ENCODE measurements at regions not wholly inside any gene's neighbourhood (a gene's known extent, or its start where the extent isn't known, plus 50 kb on each side); places are given as distances from the start of the nearest gene placed in this dataset.
A peak's percentile ranks its signal among the peaks of the same experiment; 100 is the strongest.

DNA sequence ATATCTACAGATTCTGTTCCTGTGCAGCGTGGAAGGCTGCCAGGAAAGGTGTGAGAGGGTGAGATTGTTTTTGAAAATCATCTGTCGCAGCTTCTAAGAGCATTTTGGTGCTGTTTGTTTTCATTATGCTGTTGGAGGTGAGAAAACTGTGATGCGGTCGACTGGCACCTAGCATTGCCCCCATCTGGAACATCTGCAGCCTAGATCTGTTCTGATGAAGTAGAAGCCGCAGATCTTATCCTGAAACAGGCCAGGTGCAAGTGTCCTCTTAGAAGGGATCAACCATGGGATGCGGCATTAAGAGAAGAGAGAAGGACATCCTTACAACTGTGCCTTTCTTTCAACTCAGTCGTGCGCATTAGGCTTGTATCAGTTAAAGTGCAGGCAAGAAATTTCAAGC is 167.3 kb downstream of the CDH26 start:
- DNase-seq (ENCODE audit: low read depth in 1 of 2, low spot score in 1 of 2) = no peak

DNA sequence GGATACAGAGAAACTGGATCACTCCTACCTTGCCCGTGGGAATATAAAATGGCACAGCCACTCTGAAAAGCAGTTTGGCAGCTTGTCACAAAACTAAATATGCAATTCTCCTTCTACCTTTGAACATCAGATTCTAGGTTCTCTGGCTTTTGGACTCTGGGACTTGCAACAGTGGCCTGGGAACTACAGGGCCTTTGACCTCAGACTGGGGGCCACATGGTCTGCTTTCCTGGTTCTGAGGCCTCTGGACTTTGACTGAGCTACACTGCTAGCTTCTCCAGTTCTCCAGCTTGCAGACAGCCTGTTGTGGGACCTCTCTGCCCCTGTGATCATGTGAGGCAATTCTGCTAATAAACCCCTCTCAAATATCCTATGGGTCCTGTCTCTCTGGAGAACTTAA is 168.8 kb downstream of the CDH26 start:
- no peak for DNase-seq (ENCODE audit: low read depth in 1 of 2, low spot score in 1 of 2)

DNA sequence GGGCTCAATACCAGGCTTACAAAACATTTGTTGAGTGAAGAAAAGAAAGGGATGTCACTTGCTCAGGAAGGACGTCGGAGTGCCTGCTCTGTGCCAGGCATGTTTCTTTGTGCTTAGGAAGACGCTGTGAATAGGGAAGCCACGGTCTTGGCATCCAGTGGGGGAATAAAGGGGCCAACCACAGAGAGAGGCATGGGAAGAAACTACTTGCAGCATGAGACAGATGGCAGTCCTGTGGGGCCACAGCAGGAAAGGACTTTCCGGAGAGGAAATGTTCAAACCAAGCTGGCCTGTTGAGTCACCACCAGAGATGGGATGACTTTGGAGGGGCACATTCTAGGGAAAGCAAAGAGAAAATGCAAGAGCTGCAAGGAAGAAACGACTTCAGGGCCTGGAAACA is 173.2 kb downstream of the CDH26 start:
- no peak for DNase-seq (ENCODE audit: low read depth in 1 of 2, low spot score in 1 of 2)

DNA sequence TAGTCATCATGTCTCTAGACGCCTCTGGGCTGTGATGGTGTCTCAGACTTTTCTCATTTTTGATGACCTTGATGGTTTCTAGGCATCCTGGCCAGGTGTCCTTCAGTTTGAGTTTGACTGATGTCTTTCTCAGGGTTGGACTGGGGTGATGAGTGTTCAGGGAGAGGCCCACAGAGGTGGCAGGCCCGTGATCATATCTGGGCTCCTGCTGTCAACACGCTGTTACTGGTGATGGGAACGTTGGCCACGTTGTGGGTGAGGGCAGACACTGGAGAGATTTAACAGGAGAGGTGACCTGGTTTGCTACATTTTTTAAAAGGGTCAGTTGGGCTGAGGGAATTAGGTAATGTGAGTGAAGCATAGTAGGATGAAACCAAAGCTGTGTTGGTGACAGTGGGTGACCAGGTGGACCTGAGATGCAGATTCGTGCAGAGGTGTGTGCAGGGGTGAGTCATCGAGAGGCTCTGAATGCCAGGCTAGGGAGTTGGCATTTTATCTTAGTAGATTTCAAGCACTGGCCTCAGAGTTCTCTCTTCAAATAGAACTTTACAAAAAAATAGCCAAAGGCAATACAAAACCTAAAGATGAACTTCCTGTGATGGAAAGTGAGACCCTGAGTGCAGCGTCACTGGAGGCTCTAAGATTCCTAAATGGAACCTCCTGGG is 174.1 kb downstream of the CDH26 start:
- DNase-seq (ENCODE audit: low read depth in 1 of 2, low spot score in 1 of 2) = no peak

DNA sequence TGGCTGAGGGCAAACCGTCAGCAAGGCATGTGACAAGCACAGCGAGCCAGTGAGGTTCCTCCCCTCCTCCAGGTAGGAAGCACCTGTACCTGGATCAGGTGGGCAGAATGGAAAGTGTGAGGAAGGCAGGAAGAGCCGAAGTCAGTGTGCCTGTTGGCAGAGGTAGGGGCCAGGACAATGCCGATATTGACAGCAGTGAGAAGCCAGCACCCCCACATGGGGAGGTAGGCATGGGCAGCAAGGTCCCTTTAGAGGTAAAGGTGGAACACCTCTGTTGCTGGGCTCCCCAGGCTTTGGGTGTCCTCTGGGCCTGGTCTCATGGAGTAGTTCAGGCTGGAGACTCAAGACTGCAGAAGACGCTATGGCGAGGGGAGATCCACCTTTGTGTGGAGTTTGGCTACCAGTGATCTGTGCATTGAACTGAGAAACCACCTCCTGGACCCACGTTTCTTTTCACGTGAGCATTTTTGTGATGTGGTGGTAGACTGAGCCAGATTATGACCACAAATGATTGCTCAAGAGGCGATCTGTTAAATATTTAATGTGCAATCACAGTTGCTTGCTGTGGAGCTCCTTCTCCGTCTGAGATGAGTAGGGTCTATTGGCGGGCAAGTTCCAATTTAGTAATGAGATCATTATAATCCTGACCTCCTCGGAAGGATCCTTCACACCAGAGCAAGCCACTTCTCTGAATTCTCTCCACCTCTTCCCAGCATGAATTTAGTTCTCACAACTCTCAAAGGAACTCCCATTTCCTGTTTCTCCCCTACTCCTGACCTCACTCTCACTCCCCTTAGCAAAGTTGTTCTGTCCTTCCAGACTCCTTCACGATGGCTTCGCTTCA is 174.8 kb downstream of the CDH26 start:
- DNase-seq (ENCODE audit: low read depth in 1 of 2, low spot score in 1 of 2) = no peak

DNA sequence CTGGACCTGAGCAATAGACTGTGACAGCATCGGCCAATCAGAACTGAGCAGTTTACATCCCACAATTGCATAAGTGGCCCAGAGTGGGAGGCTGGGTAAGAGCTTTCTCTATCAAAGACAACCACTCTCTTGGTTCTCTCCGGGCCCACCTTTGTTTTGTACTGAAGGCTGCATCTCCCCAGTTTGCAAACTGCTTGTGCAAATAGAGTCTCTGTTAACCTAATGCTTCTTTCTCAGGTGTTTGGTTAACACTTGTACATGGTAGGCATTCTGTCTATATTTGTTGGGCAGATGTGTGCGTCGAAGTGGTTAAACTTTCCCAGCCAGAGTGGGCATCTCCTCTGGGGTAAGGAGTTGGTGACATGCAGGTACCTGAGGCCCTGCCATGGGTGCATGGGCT is 177.1 kb downstream of the CDH26 start:
- no peak for DNase-seq (ENCODE audit: low read depth in 1 of 2, low spot score in 1 of 2)

DNA sequence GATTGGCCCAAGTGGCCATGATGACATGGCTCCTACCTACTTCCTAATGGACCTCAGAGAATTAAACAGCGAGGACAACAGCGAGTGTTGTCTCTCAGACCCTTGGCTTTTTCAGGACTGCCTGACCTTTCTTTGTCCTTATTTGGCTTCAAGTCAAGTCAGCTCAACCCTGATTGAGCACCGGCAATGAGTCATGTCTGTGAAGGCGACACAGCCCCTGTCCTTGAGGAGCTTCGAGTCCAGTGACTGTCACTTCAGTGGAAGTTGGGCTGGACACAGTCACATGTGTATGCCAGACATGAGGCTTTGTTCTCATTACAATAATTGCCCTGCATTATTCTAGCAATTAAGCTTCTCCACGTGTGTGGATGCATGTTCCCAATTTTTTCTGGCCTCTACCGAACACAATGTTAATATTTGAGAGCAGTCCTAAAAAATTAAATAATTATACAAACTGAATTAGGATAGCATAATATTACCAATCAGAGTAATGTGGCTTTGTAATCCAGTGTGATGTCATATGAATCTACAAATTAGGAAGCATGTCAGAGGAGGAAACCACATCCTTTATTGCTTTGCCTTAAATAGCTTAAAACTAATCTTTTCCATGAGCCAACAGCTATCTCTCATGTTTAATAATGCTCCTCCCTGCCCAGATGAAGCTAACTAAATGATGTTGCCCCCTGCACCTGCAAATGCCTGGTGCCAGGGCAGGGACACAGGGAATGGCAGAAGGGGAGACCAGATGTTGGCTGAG is 178.6 kb downstream of the CDH26 start:
- no peak for DNase-seq (ENCODE audit: low read depth in 1 of 2, low spot score in 1 of 2)

DNA sequence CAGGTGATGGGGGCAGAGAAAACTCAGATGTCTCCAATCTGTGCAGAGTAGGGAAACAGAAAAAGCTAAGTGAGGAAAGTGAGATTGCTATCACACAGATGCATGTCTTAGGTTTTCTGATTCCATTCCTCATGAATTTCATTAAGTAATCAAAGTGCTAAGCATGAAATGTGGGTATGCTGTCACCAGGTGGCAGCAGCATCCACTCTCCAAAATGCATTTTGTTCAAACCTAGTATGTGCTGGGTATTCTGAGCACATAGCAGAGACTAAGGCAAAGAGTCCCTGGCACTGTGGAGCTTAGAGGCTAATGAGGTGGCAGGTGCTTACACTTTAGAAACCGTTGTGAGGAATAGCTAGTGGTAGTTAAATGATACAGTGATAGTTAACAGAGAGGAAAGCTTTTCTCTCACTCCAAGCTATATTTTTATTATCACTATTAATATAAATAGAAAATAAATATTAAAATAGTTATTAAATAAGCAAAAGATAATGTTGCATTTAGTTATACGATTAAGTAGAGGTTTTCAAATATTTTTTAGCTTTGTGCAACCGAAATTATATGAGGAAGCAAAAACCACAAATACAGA is 179.5 kb downstream of the CDH26 start:
- peak in 1 of 2 donors; percentile 41 for DNase-seq (ENCODE audit: low read depth in 1 of 2, low spot score in 1 of 2)

DNA sequence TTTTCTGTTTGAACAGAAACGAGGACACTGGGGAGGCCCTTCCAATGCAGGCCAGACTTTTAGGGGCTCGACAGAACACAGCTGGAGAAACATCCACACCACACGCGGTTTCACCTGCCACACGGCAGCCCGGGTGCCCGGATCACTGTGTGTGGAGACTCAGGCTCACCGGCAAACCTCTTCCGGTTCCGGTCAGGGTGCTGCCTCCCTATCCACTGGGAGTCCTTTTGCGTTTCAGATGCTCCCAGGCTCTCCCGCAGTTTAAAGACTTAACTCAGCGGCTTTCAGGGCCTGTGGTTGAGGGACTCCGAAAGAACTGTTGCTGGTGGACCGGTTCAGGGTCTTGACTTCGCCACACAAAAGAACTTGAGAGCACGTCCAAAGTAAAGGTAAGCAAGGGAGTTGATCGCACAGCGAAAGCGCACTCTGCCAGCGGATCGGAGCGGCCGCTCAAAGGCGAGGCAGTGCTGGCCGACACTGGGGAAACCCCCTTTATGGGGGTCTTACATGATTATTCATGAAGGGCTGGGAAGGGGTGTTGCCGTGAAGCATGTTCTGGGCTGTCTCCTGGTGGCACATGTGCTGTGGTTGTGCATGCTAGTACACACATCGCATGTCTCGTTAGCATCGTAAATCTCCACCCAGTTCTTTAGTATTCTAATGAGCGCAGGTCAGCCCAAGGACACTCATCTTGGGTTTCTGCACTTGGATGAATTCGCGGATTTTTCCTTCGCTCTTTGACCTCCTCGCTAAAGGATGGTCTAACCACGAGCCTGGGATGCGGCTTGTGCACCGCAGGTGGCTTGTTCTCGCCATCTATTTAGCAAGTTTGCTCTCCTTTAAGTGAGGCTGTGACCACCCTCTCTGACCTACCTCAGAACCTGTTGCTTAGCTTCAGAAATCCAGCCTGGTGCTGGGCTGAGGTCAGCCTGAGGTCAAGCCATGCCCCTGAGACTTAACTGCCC is 180.3 kb downstream of the CDH26 start:
- peak in 1 of 2 donors; percentile 45 for DNase-seq (ENCODE audit: low read depth in 1 of 2, low spot score in 1 of 2)

DNA sequence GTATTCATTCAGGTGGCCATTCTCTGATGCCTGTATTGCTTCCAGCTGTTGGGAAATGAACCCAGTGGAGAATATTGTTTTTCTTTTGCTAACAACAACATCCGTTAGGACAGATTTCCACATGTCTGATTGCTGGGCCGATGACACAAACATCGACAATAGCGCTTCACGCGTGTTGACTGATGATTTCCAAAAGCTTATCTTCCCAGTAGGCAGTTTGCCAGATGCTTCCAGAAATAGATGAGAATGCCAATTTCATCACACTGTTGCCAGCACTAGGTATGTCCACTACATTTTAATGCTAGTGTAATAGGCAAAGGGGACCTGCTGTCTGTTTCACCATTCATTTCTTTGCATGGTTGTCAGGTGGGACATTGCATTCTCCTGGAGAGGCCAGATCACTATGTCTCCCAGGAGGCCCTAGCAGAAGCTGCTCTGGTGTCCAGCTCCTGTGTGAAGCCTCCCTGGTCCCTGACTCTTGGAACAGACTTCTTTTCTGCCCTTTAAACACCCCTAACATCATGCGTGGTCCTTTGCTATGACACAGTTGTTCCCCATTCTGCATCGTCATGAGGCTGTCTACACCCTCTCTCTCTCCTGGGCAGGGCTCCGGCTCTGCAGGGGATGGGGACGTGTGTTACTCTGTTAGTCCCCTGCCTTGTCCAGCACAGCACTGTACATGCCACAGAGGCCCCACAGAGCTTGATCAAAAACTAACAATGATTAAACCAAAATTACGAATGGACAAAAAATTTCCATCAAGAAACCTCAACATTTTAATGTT is 181.6 kb downstream of the CDH26 start:
- no peak for DNase-seq (ENCODE audit: low read depth in 1 of 2, low spot score in 1 of 2)

DNA sequence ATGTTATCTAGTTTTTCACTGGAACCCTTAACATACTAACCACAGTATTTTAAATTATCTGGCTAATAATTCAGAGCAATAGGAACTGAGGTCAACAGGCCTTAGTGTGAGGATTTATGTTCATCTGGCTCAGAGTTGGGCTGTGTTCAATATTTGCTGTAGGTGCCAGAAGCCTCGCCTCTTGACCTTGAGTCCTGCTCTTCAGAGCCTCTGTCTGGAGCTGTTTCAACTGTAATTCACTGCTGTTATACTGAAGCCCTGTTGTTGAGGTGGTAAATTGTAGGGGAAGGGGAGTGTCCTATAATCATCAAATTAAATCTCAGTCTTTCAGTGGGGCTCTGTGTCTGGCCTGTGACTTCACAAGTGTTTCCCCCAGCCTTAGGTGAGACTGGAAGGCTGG is 184.4 kb downstream of the CDH26 start:
- DNase-seq (ENCODE audit: low read depth in 1 of 2, low spot score in 1 of 2) = no peak

DNA sequence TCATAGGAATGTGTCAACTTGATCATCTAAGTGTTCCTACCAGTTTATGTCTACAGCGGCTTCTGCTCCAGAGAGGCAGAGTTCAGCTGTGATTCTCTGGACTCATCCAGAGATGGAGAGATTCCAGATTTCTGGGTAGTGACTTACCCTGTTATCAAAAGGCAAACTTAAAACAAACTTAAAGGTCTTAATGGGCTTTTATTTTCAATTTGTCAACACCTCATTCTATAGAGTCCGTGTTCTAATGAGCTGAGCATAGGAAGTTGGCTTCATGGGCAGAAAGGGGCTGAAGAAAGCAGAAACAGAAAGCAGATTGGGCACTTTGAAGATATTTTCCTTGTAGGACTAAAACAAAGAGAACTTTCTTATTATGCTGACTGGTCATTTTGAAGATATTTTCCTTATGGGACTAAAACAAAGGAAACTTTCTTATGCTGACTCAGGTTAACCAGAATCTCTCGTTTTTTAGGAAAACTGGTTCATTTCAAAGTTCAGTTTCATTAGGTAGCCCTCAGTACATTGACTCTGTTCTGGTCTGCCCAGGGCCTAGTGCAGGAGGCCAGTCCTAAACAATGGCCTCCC is 185.1 kb downstream of the CDH26 start:
- DNase-seq (ENCODE audit: low read depth in 1 of 2, low spot score in 1 of 2) = no peak

DNA sequence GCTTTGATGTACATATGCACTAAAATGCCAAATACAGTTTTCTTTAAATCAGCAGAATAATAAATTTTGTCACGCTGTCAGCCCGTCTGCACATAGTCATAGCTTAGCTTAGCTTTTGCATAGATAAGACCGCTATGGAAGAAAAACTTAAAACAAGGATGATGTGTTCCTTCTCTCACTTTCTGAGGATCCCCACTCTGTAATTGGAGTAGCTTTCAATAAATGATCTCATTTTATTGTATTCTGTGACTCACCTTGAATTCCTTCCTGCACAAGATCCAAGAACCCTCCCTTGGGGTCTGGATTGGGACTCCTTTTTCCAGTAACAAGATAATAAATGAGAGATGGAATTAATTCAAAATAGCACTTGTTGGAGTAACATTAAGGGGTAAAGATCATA is 186.2 kb downstream of the CDH26 start:
- DNase-seq (ENCODE audit: low read depth in 1 of 2, low spot score in 1 of 2) = no peak

DNA sequence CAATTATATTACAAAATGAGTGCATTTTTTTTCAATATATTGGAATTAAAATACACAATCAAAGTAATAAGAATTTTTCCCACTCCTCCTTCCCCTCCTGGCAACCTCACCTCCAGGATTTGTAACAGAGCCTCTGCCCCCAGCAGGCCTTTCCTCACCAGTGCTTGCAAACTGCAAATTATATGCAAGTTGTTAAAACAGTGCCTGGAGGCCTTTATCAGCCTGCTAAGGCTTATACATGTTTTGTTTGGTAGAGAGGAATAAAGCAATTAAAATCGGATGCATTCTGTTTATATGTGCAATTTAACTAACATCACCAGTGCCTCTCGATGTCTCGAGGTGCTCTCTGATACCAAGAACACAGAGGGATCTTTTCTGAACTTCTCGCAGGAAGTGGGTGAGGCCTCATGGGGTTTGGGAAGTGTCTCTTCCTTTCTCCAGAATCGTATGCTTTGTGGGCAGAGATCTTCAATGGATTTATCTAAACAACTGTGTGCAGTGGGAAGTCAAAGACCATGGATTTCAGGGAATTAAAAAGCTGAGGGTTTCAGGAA is 186.8 kb downstream of the CDH26 start:
- no peak for DNase-seq (ENCODE audit: low read depth in 1 of 2, low spot score in 1 of 2)

DNA sequence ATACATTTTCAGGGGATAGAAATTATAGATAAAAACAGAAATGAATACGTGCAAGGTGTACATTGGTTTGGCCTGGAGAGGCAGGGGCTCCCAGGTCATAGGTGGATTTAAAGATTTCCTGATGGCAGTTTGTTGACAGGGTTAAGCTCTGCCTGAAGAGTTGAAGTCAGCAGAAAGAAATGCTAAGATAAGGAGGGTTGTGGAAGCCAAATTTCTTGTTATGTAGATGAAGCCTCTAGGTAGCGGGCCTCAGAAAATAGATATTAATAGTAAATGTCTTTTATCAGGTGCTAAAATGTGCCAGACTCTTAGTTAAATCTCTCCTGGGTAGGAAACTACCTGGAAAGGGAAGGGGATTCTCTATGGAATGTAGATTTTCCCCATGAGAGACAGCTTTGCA is 188.8 kb downstream of the CDH26 start:
- DNase-seq (ENCODE audit: low read depth in 1 of 2, low spot score in 1 of 2) = no peak

DNA sequence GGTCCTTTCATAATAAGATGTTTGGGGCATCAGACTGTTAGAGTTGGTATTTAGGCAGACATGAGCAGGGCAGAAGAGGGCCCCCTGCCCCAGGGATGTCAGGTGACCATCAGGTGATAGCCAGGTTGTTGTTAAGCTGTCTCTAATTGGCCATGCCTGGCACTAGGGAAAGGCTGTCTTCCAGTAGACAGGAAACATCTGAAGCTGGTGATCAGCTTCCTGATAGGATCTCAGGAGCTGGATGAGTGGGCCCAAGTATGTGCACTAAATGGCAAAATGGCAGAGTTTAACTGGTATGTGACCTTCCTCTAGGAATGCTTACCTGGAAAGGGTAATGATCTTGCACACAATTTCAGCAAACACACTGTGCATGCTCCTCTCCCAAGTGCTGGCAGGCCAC is 190.7 kb downstream of the CDH26 start:
- DNase-seq (ENCODE audit: low read depth in 1 of 2, low spot score in 1 of 2) = no peak

DNA sequence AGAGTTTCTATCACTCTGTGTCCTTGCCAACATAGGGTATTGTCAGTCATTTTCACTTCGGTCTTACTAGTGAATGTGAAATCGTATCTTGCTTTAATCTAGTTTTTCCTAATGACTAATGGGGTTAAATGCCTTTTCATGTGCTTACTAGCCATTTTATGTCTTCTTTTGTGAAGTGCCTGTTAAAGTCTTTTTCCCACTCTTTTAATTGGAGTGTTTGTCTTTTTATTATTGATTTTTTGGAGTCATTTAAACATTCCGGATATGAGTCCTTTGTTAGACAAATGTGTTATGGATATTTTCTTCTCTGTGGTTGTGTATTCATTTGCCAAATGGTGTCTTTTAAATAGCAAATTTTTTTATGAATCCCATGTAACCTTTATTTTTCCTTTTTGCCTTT is 194.6 kb downstream of the CDH26 start:
- DNase-seq (ENCODE audit: low read depth in 1 of 2, low spot score in 1 of 2) = no peak

DNA sequence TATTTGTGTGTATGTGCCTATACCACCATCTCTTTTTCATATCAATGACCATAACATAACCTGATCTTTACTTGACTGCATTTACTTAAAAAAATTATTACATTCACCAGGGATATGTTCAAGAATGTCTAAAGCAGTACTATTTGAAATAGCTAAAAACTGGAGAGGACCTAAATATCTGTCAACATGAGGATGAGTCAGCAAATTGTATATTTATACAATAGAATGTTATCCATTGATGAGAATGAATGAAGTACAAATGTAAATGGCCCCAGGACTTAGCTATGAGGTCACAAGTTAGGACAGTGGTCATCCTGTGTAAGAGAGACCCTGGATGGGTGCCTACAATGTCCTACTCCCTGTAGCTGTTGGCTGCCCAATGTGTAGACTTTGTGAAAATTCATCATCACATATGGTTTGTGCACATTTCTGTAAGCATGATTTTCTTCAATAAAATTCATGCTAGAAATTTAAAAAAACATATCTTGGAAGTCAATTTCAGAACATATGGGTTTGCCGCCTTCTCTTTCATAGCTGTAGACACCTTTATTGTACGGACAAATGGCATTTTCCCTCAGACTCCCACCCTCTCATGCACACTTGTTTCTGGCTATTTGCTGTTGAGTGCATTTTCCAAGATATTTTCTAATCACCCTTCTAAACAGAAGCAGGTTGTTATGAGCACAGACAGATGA is 202.4 kb downstream of the CDH26 start:
- DNase-seq (ENCODE audit: low read depth in 1 of 2, low spot score in 1 of 2) = no peak

Data from activated CD4-positive, alpha-beta T cell treated with anti-CD3 and anti-CD28 coated beads, Interleukin-2, amount 50 U/mL, for 24 hours (primary cell).